SU-DHL-6 (cell line): ENCODE measurements at regions not wholly inside any gene's neighbourhood (a gene's known extent, or its start where the extent isn't known, plus 50 kb on each side); places are given as distances from the start of the nearest gene placed in this dataset.

ENCODE experiments used
- H2AFZ ChIP-seq: fragments of 200-600 bp; sonication (generic); 2 replicates; pipeline ENCODE4 v1.6.1; 2014; ENCODE audit warnings: low read depth, mild to moderate bottlenecking, moderate library complexity, mixed read lengths, antibody characterized with exemption, low read length; ENCODE audit not compliant: severe bottlenecking
- H3F3A ChIP-seq: fragments of 200-600 bp; shearing (Covaris generic); 2 replicates; pipeline ENCODE4 v1.6.0; 2016; ENCODE audit warnings: antibody characterized with exemption, mild to moderate bottlenecking; ENCODE audit not compliant: insufficient read depth
- H3K27ac ChIP-seq: fragments of 200-600 bp; sonication (generic); 2 replicates; pipeline ENCODE4 v1.5.1; 2016; ENCODE audit warnings: low read depth, mild to moderate bottlenecking, low read length, moderate library complexity, mixed read lengths
- H3K27me3 ChIP-seq: fragments of 200-600 bp; sonication (generic), shearing (Covaris generic); 2 replicates; pipeline ENCODE4 v1.6.0; 2014; ENCODE audit warnings: mild to moderate bottlenecking, low read length
- H3K36me3 ChIP-seq: fragments of 200-600 bp; sonication (generic); 2 replicates; pipeline ENCODE4 v1.6.1; 2014; ENCODE audit warnings: mild to moderate bottlenecking, low read length, mixed read lengths
- H3K4me2 ChIP-seq: fragments of 300-600, 200-600 bp; shearing (Covaris generic), sonication (generic); 2 replicates; pipeline ENCODE4 v1.6.0; 2014; ENCODE audit warnings: low read length, low read depth, mild to moderate bottlenecking; ENCODE audit not compliant: poor library complexity, severe bottlenecking
- H3K4me3 ChIP-seq: fragments of 200-600 bp; sonication (generic); 2 replicates; pipeline ENCODE4 v1.5.1; 2014; ENCODE audit warnings: antibody characterized with exemption, low read length, mild to moderate bottlenecking, mixed read lengths; ENCODE audit not compliant: insufficient read depth, poor library complexity, severe bottlenecking
- H3K79me2 ChIP-seq: fragments of 200-600 bp; sonication (generic); 2 replicates; pipeline ENCODE4 v1.6.1; 2014; ENCODE audit warnings: mild to moderate bottlenecking, low read length, moderate library complexity; ENCODE audit not compliant: insufficient read depth
- H3K9ac ChIP-seq: fragments of 200-600 bp; sonication (generic); 2 replicates; pipeline ENCODE4 v1.7.0; 2014; ENCODE audit warnings: mild to moderate bottlenecking, low read length
- H3K9me2 ChIP-seq: fragments of 200-600 bp; sonication (generic); replicated peaks from 2 replicates; pipeline ENCODE4 v1.6.1; 2014; ENCODE audit warnings: low read length; ENCODE audit not compliant: insufficient read depth
- H3K9me3 ChIP-seq: fragments of 200-600 bp; sonication (generic); 2 replicates; pipeline ENCODE4 v1.6.1; 2014; ENCODE audit warnings: low read length, mixed read lengths; ENCODE audit not compliant: insufficient read depth
- H4K20me1 ChIP-seq: fragments of 200-600 bp; sonication (generic); 2 replicates; pipeline ENCODE4 v1.6.1; 2014; ENCODE audit warnings: low read depth, mild to moderate bottlenecking, antibody characterized with exemption, low read length, moderate library complexity, mixed read lengths
- EZH2phosphoT487 ChIP-seq: fragments of 200-600 bp; sonication (generic), shearing (Covaris generic); conservative IDR thresholded peaks from 2 replicates; pipeline ENCODE4 v1.6.1; 2018; ENCODE audit warnings: mild to moderate bottlenecking, antibody characterized with exemption, low read length, moderate library complexity, mixed read lengths
- TF ChIP-seq, protein P1 (sequence below): fragments of 200-600 bp; sonication (generic); IDR thresholded peaks from one replicate; pipeline ENCODE4 v1.5.1; 2017; ENCODE audit warnings: antibody characterized with exemption, mild to moderate bottlenecking, low read length, moderate library complexity; ENCODE audit not compliant: insufficient read depth, poor library complexity, severe bottlenecking

DNA sequence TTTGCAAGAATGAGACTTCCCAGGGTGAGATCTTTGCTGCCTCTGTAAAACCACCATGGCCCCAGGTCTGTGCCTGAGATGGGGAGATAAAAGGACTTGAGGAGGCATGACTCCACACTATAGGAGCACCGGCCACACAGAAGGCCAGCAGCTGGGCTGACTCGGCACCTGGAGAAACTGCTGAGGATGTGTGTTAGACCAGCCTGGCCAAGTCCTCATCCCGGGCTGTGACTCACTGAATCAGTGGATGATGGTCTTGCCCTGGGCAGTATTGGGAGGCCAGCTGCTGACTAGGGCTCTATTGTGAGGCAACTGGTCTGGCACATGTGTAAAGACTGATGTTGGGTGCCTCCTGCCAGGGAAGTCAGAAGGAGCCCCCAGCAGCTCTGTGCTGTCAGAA is 286.2 kb downstream of the ACTL7B start:
- Histone ChIP-seq H3K27me3 (no peaks in the 10 kb centered on the region), H3K4me3 (no peak overlapping the region), H3K9me2 (no peaks in the 10 kb centered on the region), H3K27ac (no peak overlapping the region), H3K79me2 (no peaks in the 10 kb centered on the region), H3K36me3 (no peaks in the 10 kb centered on the region), H3K9ac (no peak overlapping the region), H2AFZ (no peak overlapping the region), H3F3A (no peaks in the 10 kb centered on the region), H3K9me3 (no peaks in the 10 kb centered on the region), H3K4me2 (no peak overlapping the region), H4K20me1 (no peaks in the 10 kb centered on the region)
- no peak for TF ChIP-seq EZH2phosphoT487
- TF ChIP-seq, protein P1, sequence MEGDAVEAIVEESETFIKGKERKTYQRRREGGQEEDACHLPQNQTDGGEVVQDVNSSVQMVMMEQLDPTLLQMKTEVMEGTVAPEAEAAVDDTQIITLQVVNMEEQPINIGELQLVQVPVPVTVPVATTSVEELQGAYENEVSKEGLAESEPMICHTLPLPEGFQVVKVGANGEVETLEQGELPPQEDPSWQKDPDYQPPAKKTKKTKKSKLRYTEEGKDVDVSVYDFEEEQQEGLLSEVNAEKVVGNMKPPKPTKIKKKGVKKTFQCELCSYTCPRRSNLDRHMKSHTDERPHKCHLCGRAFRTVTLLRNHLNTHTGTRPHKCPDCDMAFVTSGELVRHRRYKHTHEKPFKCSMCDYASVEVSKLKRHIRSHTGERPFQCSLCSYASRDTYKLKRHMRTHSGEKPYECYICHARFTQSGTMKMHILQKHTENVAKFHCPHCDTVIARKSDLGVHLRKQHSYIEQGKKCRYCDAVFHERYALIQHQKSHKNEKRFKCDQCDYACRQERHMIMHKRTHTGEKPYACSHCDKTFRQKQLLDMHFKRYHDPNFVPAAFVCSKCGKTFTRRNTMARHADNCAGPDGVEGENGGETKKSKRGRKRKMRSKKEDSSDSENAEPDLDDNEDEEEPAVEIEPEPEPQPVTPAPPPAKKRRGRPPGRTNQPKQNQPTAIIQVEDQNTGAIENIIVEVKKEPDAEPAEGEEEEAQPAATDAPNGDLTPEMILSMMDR = no peak

DNA sequence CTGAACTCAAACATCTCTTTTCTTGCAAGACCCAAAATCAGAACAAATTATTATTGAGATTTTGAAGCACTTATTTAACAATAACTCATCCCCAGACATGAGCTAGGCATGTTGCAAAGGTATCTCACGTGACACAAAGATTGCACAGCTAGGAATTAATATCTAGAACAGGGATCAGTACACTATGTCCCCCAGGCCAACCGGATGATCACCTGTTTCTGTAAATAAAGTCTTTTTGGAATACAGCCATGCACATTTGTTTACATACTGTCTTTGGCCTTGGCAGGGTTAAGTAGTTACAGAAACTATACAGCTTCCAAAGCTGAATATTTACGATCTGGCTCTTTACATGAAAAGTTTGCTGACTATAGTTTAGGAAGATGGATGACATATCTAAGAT is 287.7 kb downstream of the ACTL7B start:
- H3F3A ChIP-seq = no peaks in the 10 kb centered on the region
- no peaks in the 10 kb centered on the region for H3K9me3 ChIP-seq
- no peak overlapping the region for H2AFZ ChIP-seq
- no peaks in the 10 kb centered on the region for H4K20me1 ChIP-seq
- TF ChIP-seq EZH2phosphoT487 = no peak
- TF ChIP-seq, protein P1 = no peak
- no peak overlapping the region for H3K9ac ChIP-seq
- no peak overlapping the region for H3K4me3 ChIP-seq
- H3K27ac ChIP-seq = no peak overlapping the region
- no peaks in the 10 kb centered on the region for H3K79me2 ChIP-seq
- no peaks in the 10 kb centered on the region for H3K27me3 ChIP-seq
- no peaks in the 10 kb centered on the region for H3K36me3 ChIP-seq
- no peaks in the 10 kb centered on the region for H3K9me2 ChIP-seq
- H3K4me2 ChIP-seq = no peak overlapping the region

DNA sequence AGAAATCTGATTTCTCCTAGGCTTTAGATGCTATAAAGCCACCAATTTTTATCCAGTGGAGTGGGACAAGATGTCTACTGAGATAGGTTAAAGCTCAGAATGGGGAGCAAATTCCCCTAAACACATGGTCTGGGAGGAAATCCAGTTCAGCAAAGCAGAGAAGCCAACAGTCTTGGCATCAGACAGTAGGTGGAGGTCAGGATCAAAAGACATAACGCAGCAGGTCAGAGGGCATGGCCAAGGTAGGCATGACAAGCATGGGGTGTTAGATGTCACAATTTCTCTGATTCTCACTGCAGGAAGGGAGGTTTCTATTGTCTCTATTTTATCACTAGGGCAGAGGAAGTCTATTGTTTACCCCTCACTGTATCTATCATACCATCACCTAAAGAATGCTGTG is 288.2 kb downstream of the ACTL7B start:
- H4K20me1 ChIP-seq = no peaks in the 10 kb centered on the region
- no peaks in the 10 kb centered on the region for H3K27me3 ChIP-seq
- H3K79me2 ChIP-seq = no peaks in the 10 kb centered on the region
- no peaks in the 10 kb centered on the region for H3F3A ChIP-seq
- H3K36me3 ChIP-seq = no peaks in the 10 kb centered on the region
- no peaks in the 10 kb centered on the region for H3K9me3 ChIP-seq
- TF ChIP-seq EZH2phosphoT487 = no peak
- TF ChIP-seq, protein P1 = no peak
- H3K4me2 ChIP-seq = no peak overlapping the region
- H3K9ac ChIP-seq = no peak overlapping the region
- H3K9me2 ChIP-seq = no peaks in the 10 kb centered on the region
- H2AFZ ChIP-seq = no peak overlapping the region
- no peak overlapping the region for H3K27ac ChIP-seq
- H3K4me3 ChIP-seq = no peak overlapping the region
